Liver (tissue), 8 donors: ENCODE measurements at regions not wholly inside any gene's neighbourhood (a gene's known extent, or its start where the extent isn't known, plus 50 kb on each side); places are given as distances from the start of the nearest gene placed in this dataset.

Experiments used
- DNase-seq: peaks from one replicate; pipeline ENCODE4 v3.0.0-alpha.2; 2017; ENCODE audit warnings: low spot score
- H3K27ac ChIP-seq, 2 donors: one replicate each; pipeline ENCODE4 v1.7.0; 2013; ENCODE audit warnings: inconsistent platforms in 2 of 2, low read length in 2 of 2, control low read depth in 1 of 2, low read depth in 1 of 2, mild to moderate bottlenecking in 1 of 2
- H3K27me3 ChIP-seq, 4 donors: one replicate each; pipeline versions ENCODE4 v1.6.1 to v1.7.0; 2013; ENCODE audit warnings: low read length in 3 of 4, inconsistent platforms in 1 of 4, mild to moderate bottlenecking in 1 of 4, moderate library complexity in 1 of 4; ENCODE audit not compliant: control insufficient read depth in 4 of 4, insufficient read depth in 4 of 4
- H3K36me3 ChIP-seq, 4 donors: one replicate each; pipeline versions ENCODE4 v1.6.1 to v1.7.0; 2013; ENCODE audit warnings: low read length in 3 of 4, mild to moderate bottlenecking in 3 of 4, low read depth in 1 of 4, moderate library complexity in 1 of 4; ENCODE audit not compliant: control insufficient read depth in 4 of 4, insufficient read depth in 3 of 4
- H3K4me1 ChIP-seq, 4 donors: one replicate each; pipeline versions ENCODE4 v1.6.1 to v1.7.0; 2013; ENCODE audit warnings: low read length in 3 of 4, mild to moderate bottlenecking in 3 of 4, moderate library complexity in 1 of 4; ENCODE audit not compliant: control insufficient read depth in 4 of 4, insufficient read depth in 4 of 4
- H3K4me3 ChIP-seq, 3 donors: one replicate each; pipeline versions ENCODE4 v1.6.1 to v1.7.0; 2013; ENCODE audit warnings: low read length in 3 of 3, control low read depth in 1 of 3, low read depth in 1 of 3, mild to moderate bottlenecking in 1 of 3
- H3K9ac ChIP-seq, 2 donors: one replicate each; pipeline ENCODE4 v1.7.0; 2013; ENCODE audit warnings: low read length in 2 of 2, mild to moderate bottlenecking in 2 of 2, moderate library complexity in 2 of 2, control low read depth in 1 of 2, low read depth in 1 of 2
- H3K9me3 ChIP-seq, 4 donors: one replicate each; pipeline versions ENCODE4 v1.6.1 to v1.7.0; 2013; ENCODE audit warnings: low read length in 3 of 4; ENCODE audit not compliant: control insufficient read depth in 4 of 4
- ATF3 ChIP-seq: IDR thresholded peaks from 2 replicates; pipeline ENCODE4 v1.6.1; 2016; ENCODE audit warnings: antibody characterized with exemption
- EGR1 ChIP-seq, 2 donors: IDR thresholded peaks; 2 replicates each; pipeline ENCODE4 v1.6.1; 2016 to 2018; ENCODE audit warnings: antibody characterized with exemption in 2 of 2, low read depth in 2 of 2
- FOXA1 ChIP-seq: IDR thresholded peaks from 2 replicates; pipeline ENCODE4 v1.6.1; 2016; ENCODE audit warnings: antibody characterized with exemption
- FOXA2 ChIP-seq: IDR thresholded peaks from 2 replicates; pipeline ENCODE4 v1.6.1; 2016; ENCODE audit warnings: antibody characterized with exemption
- JUND ChIP-seq, 2 donors: IDR thresholded peaks; 2 replicates each; pipeline ENCODE4 v1.6.1; 2016; ENCODE audit warnings: antibody characterized with exemption in 2 of 2
- RAD21 ChIP-seq, 2 donors: IDR thresholded peaks; 2 replicates each; pipeline ENCODE4 v1.6.1; 2016; ENCODE audit warnings: antibody characterized with exemption in 2 of 2, mild to moderate bottlenecking in 2 of 2
- REST ChIP-seq: IDR thresholded peaks from 2 replicates; pipeline ENCODE4 v1.6.1; 2016; ENCODE audit warnings: antibody characterized with exemption, mild to moderate bottlenecking
- RXRA ChIP-seq, 2 donors: IDR thresholded peaks; 2 replicates each; pipeline ENCODE4 v1.6.1; 2017 to 2018; ENCODE audit warnings: antibody characterized with exemption in 2 of 2, mild to moderate bottlenecking in 1 of 2
- SP1 ChIP-seq: IDR thresholded peaks from 2 replicates; pipeline ENCODE4 v1.6.1; 2018; ENCODE audit warnings: antibody characterized with exemption, mild to moderate bottlenecking
- TAF1 ChIP-seq: conservative IDR thresholded peaks from 2 replicates; pipeline ENCODE4 v1.6.1; 2016; ENCODE audit warnings: antibody characterized with exemption, mild to moderate bottlenecking
- YY1 ChIP-seq: IDR thresholded peaks from 2 replicates; pipeline ENCODE4 v1.6.1; 2016; ENCODE audit warnings: antibody characterized with exemption, mild to moderate bottlenecking
- ZBTB33 ChIP-seq: IDR thresholded peaks from 2 replicates; pipeline ENCODE4 v1.6.1; 2016; ENCODE audit warnings: antibody characterized with exemption
- WGBS: extraction: QIAGEN DNeasy Blood & Tissue Kit; methylation state at CpG from one replicate; pipeline ENCODE4 v1.1.7; 2013; 5-methylcytosine and 5-hydroxymethylcytosine counted together
- TF ChIP-seq, protein P1 (sequence below): fragments of 150-350 bp; IDR thresholded peaks from 2 replicates; pipeline ENCODE4 v1.5.1; 2017; ENCODE audit warnings: improper control_type of control experiment, low read depth, low read length; ENCODE audit not compliant: missing input control
- donor health status: healthy.
- donor health status: healthy.
- donor health status: healthy.
- donor health status: healthy.
- donor health status: healthy.

DNA sequence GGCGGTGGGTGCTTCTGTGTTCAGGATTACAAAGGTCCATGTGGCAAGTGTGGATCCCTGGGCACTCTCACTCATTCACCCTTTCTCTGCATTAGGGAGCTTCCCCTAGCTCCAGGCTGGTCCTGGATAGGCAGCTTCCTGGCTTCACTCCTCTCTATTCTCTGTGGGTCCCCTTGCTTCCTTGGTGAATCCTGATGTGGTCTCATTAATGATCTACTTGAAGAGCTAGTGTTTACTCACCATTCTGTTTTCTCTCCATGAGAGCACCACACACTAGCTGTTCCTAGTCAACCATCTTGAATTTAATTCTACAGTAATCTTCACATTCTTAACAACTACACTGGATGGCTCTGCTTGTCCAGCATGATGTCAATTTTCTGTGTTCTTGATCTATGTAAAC is 90.0 kb upstream of the PLPPR1 start:
- H3K27ac ChIP-seq: no peak overlapping the region
- DNase-seq: no peak
- no peaks in the 10 kb centered on the region for H3K27me3 ChIP-seq
- no peak overlapping the region for H3K4me3 ChIP-seq
- no peak for TF ChIP-seq ATF3
- TF ChIP-seq YY1: no peak
- TF ChIP-seq RXRA (IDR thresholded peaks at IDR 0.05): no peak
- no peak for TF ChIP-seq SP1
- no peak for TF ChIP-seq EGR1 (IDR thresholded peaks at IDR 0.05; ENCODE audit: low read depth in 2 of 2)
- no peak for TF ChIP-seq REST
- no peak for TF ChIP-seq ZBTB33
- no peaks in the 10 kb centered on the region for H3K9me3 ChIP-seq
- WGBS: 91% methylated on average over 1 of the region's 1 CpG
- no peak overlapping the region for H3K9ac ChIP-seq
- no peaks in the 10 kb centered on the region for H3K36me3 ChIP-seq
- no peaks in the 10 kb centered on the region for H3K4me1 ChIP-seq

DNA sequence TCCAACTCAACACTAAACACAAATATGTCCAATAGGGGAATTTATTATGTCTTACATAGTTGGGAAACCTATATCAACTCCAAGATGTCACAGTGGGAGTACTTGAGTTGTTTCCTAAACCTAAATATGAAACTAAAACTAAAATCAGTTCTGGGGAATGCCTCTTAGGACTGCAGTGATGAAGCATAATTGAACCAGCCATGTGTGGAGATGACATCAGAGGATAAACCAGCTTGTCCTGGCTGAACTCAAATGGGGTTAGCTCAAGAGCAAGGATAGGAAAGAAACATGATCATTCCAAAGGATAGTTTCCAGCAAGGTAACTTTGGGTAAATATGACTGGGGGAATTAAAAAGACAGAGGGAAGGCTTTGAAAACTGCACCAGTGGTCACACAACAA is 88.9 kb upstream of the PLPPR1 start:
- Histone ChIP-seq H3K9me3 (no peaks in the 10 kb centered on the region), H3K4me3 (no peak overlapping the region), H3K4me1 (no peaks in the 10 kb centered on the region), H3K9ac (no peak overlapping the region), H3K27me3 (no peaks in the 10 kb centered on the region), H3K36me3 (no peaks in the 10 kb centered on the region), H3K27ac (no peak overlapping the region)
- no peak for TF ChIP-seq FOXA1
- TF ChIP-seq REST: no peak
- TF ChIP-seq TAF1: no peak
- TF ChIP-seq, protein P1, sequence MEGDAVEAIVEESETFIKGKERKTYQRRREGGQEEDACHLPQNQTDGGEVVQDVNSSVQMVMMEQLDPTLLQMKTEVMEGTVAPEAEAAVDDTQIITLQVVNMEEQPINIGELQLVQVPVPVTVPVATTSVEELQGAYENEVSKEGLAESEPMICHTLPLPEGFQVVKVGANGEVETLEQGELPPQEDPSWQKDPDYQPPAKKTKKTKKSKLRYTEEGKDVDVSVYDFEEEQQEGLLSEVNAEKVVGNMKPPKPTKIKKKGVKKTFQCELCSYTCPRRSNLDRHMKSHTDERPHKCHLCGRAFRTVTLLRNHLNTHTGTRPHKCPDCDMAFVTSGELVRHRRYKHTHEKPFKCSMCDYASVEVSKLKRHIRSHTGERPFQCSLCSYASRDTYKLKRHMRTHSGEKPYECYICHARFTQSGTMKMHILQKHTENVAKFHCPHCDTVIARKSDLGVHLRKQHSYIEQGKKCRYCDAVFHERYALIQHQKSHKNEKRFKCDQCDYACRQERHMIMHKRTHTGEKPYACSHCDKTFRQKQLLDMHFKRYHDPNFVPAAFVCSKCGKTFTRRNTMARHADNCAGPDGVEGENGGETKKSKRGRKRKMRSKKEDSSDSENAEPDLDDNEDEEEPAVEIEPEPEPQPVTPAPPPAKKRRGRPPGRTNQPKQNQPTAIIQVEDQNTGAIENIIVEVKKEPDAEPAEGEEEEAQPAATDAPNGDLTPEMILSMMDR: no peak
- TF ChIP-seq ATF3: no peak
- no peak for TF ChIP-seq JUND (IDR thresholded peaks at IDR 0.05)
- no peak for TF ChIP-seq RXRA (IDR thresholded peaks at IDR 0.05)
- no peak for TF ChIP-seq RAD21 (IDR thresholded peaks at IDR 0.05)
- no peak for TF ChIP-seq FOXA2
- no peak for DNase-seq
